Body of pancreas (tissue), 4 donors: ENCODE measurements at regions not wholly inside any gene's neighbourhood (a gene's known extent, or its start where the extent isn't known, plus 50 kb on each side); places are given as distances from the start of the nearest gene placed in this dataset.

Experiments
- ATAC-seq: fragments of 150-250 bp; one replicate; pipeline ENCODE4 v1.9.1; 2016
- DNase-seq, 4 donors: peaks; one replicate each; pipeline ENCODE4 v3.0.0-alpha.2; 2019
- H3K27ac ChIP-seq, 4 donors: fragments of 200-600 bp; sonication (generic); 1 replicate in 3 of 4; 2 replicates in 1 of 4; pipeline versions ENCODE4 v1.5.1 to v1.6.1; 2016 to 2019; ENCODE audit warnings: mild to moderate bottlenecking in 1 of 4, mixed read lengths in 1 of 4, moderate library complexity in 1 of 4
- H3K27me3 ChIP-seq, 2 donors: fragments of 200-600 bp; sonication (generic); one replicate each; pipeline ENCODE4 v1.6.0; 2016; ENCODE audit warnings: mild to moderate bottlenecking in 1 of 2
- H3K36me3 ChIP-seq, 2 donors: fragments of 200-600 bp; sonication (generic); replicated peaks in 1 of 2; 2 replicates each; pipeline ENCODE4 v1.5.1; 2016; ENCODE audit warnings: low read depth in 2 of 2; ENCODE audit not compliant: insufficient read depth in 1 of 2
- H3K4me1 ChIP-seq: fragments of 200-600 bp; sonication (generic); one replicate; pipeline ENCODE4 v1.6.0; 2016
- H3K4me3 ChIP-seq, 2 donors: fragments of 200-600 bp; sonication (generic); 1 replicate in 1 of 2; 2 replicates in 1 of 2; pipeline ENCODE4 v1.5.1; 2016 to 2019
- H3K9me3 ChIP-seq, 3 donors: fragments of 200-600 bp; sonication (generic); 1 replicate in 2 of 3; 2 replicates in 1 of 3; pipeline ENCODE4 v1.5.1; 2016
- CTCF ChIP-seq, 7 experiments: fragments of 450-650 bp in 4 of 7; fragments of 200-600 bp in 3 of 7; sonication (generic) in 3 of 7; IDR thresholded peaks; one replicate each; pipeline ENCODE4 v1.5.1; 2016 to 2019; ENCODE audit warnings: antibody characterized with exemption in 7 of 7
- POLR2A ChIP-seq, 3 donors: fragments of 450-650 bp; IDR thresholded peaks; one replicate each; pipeline ENCODE4 v1.6.1; 2016; ENCODE audit warnings: antibody characterized with exemption in 3 of 3, mild to moderate bottlenecking in 2 of 3
- WGBS, 2 donors: methylation state at CpG; one replicate each; pipeline ENCODE4 v1.1.5; 2017; 5-methylcytosine and 5-hydroxymethylcytosine counted together
- intact Hi-C: fragments of 100-400 bp; cut with DNase I; formaldehyde crosslinking; loops from one replicate; pipeline ENCODE4 v1.15.1; 2023

GRCh38 chr18:24799720-24800119 lies 339.3 kb downstream of the HRH4 start:
- H3K27ac ChIP-seq, result no peak overlapping the region
- WGBS, 2 donors, result 15 to 33% methylated on average over 4 of the region's 4 CpGs
- TF ChIP-seq CTCF (IDR thresholded peaks at IDR 0.05), result no peak
- no peak for TF ChIP-seq POLR2A (IDR thresholded peaks at IDR 0.05)
- H3K4me3 ChIP-seq, result no peak overlapping the region
- DNase-seq (no peak), ATAC-seq (no peak)
- H3K4me1 ChIP-seq, result no peaks in the 10 kb centered on the region
- no peaks in the 10 kb centered on the region for H3K9me3 ChIP-seq
- intact Hi-C loops, result no loop called here
- no peaks in the 10 kb centered on the region for H3K36me3 ChIP-seq
- no peaks in the 10 kb centered on the region for H3K27me3 ChIP-seq

GRCh38 chr18:24801001-24801400 lies 340.6 kb downstream of the HRH4 start:
- no peak for DNase-seq
- TF ChIP-seq CTCF (IDR thresholded peaks at IDR 0.05) (no peak), POLR2A (IDR thresholded peaks at IDR 0.05) (no peak)
- WGBS, 2 donors, result 28 to 65% methylated on average over 1 of the region's 1 CpG

DNA sequence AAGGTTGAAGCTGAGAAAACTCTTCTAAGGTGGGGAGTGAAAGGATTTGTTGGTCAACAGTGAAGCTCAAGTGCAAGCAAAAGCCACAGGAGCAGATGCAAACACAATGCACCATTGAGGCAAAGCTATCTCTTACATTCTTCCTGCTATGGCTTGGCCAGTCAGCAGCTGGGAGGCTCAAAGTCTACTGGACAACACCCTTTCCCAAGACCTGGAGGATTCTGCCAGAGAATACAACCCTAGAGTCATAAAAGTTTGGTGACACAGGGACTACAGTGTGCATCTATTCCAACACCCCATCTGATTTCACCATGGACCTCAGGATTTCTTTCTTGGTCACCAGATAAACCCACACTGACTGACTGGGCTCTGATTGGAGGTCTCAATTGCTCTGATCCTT lies 342.0 kb downstream of the HRH4 start:
- ATAC-seq (no peak), DNase-seq (no peak)
- no peak for TF ChIP-seq POLR2A (IDR thresholded peaks at IDR 0.05)
- TF ChIP-seq CTCF (IDR thresholded peaks at IDR 0.05), result no peak
- H3K9me3 ChIP-seq, result no peaks in the 10 kb centered on the region
- H3K27me3 ChIP-seq, result no peaks in the 10 kb centered on the region
- no peak overlapping the region for H3K27ac ChIP-seq
- no peaks in the 10 kb centered on the region for H3K4me1 ChIP-seq
- no peak overlapping the region for H3K4me3 ChIP-seq
- H3K36me3 ChIP-seq, result no peaks in the 10 kb centered on the region
- intact Hi-C loops, result no loop called here

More at GRCh38 chr18:24801001-24801400, 340.6 kb downstream of the HRH4 start:
- no peak for ATAC-seq
- intact Hi-C loops, result no loop called here
- H3K36me3 ChIP-seq, result no peaks in the 10 kb centered on the region
- no peak overlapping the region for H3K4me3 ChIP-seq
- H3K27ac ChIP-seq, result no peak overlapping the region
- H3K27me3 ChIP-seq, result no peaks in the 10 kb centered on the region
- no peaks in the 10 kb centered on the region for H3K9me3 ChIP-seq
- no peaks in the 10 kb centered on the region for H3K4me1 ChIP-seq

- H3K27me3 ChIP-seq, result no peaks in the 10 kb centered on the region
- ATAC-seq, result no peak
- H3K9me3 ChIP-seq, result no peaks in the 10 kb centered on the region
- DNase-seq, result no peak
- H3K36me3 ChIP-seq, result no peaks in the 10 kb centered on the region
- TF ChIP-seq CTCF (IDR thresholded peaks at IDR 0.05), result no peak
- TF ChIP-seq POLR2A (IDR thresholded peaks at IDR 0.05), result no peak
- intact Hi-C loops, result no loop called here
- no peak overlapping the region for H3K27ac ChIP-seq
- H3K4me1 ChIP-seq, result no peaks in the 10 kb centered on the region
- WGBS, 2 donors, result 82% methylated on average over 5 of the region's 5 CpGs
- no peak overlapping the region for H3K4me3 ChIP-seq
Observed at GRCh38 chr18:24805156-24805555, 344.7 kb downstream of the HRH4 start.

DNA sequence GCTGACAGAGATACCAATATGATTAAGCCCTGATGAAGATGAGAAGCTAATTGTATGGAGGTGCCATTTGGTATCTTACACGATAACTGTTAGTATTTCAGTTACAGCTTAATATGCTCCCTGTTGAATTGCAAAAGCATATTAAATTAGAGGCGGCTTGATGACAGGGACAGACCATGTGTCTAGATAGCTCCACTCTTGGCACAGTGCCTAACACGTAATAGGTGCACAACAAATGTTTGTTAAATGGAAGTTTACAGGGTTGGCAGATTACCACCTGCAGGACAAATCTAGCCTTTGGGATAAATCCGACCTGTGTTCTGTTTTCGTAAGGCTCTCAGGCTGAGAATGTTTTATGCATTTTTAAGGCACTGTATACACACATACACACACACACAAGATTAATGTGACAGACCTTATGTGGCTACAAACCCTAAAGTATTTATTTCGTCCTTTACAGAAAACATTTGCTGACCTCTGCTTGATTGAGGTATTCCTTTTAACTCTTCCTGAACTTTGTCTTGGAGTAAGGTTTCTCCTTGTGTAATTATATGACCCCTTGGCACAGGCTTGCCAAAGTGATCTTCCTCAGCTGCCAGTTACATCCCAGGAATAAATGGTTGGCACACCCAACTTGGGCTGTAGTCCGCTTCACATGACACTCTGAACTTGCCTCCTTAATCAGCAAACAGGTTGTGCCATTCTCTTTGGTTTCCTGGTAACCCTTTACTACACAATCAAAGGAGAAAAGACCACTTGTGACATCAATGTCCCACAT lies 348.9 kb downstream of the HRH4 start:
- H3K4me1 ChIP-seq, result no peaks in the 10 kb centered on the region
- H3K36me3 ChIP-seq, result no peaks in the 10 kb centered on the region
- intact Hi-C loops, result no loop called here
- TF ChIP-seq POLR2A (IDR thresholded peaks at IDR 0.05) (no peak), CTCF (IDR thresholded peaks at IDR 0.05) (no peak)
- no peak overlapping the region for H3K27ac ChIP-seq
- no peak for ATAC-seq
- 50 to 57% methylated on average over 7 of the region's 7 CpGs for WGBS, 2 donors
- no peak for DNase-seq
- no peak overlapping the region for H3K4me3 ChIP-seq
- no peaks in the 10 kb centered on the region for H3K9me3 ChIP-seq
- no peaks in the 10 kb centered on the region for H3K27me3 ChIP-seq
